HG03457 (cell line): ENCODE measurements at regions not wholly inside any gene's neighbourhood (a gene's known extent, or its start where the extent isn't known, plus 50 kb on each side); places are given as distances from the start of the nearest gene placed in this dataset.

Experiments
- ATAC-seq: cut with Tn5 transposase; IDR thresholded peaks from one replicate; pipeline ENCODE4 v1.9.1; 2021; ENCODE audit warnings: moderate number of reproducible peaks; ENCODE audit not compliant: unreplicated experiment

DNA sequence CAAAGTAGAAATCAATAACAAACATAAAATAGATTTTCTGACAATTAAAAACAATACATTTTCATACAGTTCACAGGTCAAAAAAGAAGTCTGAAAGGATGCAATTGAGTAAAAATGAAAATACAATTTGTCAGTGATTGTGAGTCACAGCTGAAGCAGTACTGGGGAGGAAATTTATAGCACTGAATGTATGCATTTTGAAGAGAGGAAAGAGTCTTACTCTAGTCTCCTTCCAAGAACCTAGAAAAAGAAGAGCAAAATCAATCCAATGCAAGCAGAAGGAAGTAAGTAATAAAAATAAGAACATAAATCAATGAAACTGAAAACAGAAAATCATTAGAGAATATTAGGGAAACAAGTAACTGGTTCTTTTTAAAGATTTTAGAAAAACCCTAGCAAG lies 507.2 kb upstream of the IGFBP3 start:
- ATAC-seq = no peak

DNA sequence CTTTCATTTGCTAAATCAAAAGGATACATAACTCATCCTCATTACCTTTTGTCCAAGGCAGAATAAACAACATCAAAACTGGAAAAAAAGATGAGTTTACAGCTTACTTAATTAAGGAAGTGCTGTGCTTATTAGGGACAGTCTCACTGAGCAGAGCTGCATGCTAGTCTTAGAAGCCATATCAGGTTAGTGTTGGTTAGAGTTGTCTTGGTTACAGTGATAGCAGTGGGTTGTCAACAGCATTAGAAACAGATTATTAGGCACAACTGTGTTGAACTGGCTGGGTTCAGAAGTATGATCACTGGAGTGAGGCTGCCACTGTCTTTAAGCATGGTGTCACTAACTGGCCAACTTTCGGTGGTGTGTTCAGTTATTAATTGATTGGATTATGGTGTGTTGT lies 503.9 kb upstream of the IGFBP3 start:
- no peak for ATAC-seq

DNA sequence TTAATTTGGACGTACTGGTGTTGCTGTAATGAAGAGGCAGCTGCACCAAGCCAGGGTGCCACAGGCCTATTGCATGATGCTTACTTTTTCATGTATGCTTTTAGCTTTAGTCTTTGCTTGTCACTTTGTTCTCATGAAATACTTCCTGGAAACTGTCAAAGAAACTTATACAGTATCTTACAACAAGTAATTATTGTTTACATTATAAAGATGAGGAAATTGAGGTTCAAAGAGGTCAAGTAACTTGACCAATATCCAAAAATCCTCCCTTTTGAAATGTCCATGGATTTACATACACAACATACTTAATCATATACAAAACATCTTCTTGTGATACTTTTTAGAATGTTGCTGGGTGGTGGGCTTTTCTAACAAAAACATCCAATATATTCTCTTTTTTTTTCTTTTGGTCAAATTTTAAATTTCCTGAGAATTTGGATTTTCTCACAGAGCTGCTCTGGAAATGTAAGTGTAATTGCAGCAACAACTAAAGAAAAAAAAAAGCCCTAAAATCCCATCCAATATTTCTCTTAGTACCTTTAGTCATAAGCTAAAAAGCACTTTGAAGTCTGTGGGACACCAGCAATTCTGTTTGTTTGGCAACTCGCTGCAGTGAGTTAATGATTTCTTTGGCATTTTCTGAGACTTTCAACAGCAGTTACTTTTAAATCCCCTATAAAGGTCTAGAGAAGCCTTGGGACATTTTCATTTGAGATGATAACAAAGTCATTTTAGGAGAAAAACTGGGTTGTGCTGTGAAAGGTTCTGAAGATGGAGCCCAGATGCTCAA lies 500.6 kb upstream of the IGFBP3 start:
- no peak for ATAC-seq

DNA sequence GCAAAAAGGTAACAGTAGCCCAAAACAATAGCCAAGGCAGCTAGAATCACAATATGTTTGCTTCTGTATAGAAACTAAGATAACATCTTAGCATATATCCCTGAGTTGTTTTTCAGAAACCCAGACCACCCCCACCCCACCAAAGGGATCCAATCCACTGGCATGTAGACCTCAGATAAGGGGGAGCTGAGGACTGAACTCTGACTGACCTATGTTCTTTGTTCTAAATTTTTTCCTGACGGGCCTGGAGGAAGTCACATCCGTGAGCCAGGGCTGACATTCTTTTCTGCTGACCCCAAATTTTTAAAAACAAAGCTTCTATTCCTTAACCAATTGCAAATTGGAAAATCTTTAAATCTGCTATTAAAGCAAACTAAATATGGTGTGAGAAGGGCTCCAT lies 493.9 kb upstream of the IGFBP3 start:
- no peak for ATAC-seq

DNA sequence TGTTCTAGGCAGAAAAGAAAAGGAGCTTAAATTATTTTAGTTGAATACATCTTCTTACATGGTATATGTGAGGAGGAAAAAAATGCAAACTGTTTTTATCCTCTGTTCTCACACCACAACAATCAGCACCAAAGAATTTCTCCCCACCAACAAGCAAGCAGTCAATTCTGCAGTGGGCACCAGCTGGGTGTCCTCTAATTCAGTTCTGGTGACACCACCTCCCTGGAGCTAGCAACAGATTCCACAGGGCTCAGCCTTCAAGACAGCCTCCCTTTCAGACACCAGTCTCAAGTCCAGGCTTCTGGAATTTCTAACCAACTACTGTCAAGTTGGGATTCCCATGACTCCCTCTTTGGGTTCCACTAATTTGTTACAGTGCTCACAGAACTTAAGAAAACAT lies 490.2 kb upstream of the IGFBP3 start:
- ATAC-seq = no peak

DNA sequence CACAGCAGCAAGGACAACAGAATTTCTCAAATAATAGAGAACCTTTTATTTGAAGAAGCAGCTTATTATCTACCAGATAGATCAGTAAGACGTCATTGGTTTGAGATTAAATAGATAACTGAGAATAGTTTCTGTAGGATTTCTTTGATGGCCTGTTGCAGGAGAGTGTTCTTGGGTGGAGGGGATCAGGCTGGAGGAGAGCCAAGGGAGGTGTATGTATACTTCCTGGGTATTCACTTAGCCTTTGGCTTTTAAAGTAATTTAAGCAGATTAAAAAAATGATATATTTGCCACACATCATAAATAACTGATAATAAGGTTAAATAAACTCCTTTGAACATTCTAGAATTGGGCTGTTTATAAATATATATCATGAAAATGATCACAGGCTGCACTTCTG lies 486.1 kb upstream of the IGFBP3 start:
- ATAC-seq = no peak

DNA sequence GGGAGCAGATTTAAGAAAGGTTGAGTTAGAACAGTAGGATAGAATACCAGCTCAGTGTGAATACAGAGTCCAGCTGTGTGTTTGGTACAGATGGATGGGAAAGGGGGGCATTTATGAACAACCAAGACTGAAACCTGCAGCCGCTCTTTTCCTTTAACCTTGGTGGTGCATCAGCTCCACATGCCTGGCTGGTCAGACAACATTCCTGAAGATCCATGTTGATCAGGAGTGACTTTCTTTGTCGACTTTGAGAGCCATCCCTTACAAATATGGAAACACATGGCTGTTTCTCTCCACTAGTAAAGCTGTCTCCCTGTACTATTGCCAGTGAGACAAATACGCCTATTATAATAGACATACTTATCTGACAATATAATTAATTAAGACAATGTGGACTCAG lies 476.5 kb upstream of the IGFBP3 start:
- no peak for ATAC-seq

DNA sequence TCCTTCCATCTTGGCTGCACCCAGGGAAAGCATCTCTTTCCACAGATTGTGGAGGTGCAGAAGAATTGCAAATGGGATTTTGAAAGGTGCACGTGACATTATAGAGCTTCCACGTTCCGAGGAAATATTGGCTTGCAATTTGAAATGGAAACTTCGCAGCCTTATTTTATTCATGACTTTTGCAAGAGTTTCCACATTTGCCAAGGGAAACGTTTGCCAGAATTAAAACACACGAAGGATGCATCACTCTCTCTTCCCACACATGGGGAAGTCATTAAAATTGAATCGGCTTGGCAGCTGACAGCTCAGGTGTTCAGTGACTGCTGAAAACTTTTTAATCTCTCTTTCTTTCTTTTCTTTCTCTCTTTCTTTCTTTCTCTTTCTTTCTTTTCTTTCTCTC lies 475.4 kb upstream of the IGFBP3 start:
- no peak for ATAC-seq

DNA sequence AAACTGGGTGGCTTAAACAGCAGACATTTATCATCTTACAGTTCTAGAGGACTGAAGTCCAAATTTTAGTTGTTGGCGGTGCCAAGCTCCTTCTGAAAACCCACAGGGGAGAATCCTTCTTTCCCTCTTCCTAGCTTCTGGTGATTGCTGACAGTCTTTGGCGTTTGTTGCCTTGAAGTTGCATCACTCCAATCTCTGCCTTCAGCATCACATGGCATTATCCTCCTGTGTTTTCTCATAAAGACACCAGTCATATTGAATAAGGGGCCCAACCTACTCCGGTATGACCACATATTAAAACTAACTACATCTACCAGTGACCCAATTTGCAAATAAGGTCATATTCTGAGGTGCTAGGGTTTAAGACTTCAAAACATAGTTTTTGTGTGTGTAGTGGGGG lies 472.1 kb upstream of the IGFBP3 start:
- ATAC-seq = no peak

DNA sequence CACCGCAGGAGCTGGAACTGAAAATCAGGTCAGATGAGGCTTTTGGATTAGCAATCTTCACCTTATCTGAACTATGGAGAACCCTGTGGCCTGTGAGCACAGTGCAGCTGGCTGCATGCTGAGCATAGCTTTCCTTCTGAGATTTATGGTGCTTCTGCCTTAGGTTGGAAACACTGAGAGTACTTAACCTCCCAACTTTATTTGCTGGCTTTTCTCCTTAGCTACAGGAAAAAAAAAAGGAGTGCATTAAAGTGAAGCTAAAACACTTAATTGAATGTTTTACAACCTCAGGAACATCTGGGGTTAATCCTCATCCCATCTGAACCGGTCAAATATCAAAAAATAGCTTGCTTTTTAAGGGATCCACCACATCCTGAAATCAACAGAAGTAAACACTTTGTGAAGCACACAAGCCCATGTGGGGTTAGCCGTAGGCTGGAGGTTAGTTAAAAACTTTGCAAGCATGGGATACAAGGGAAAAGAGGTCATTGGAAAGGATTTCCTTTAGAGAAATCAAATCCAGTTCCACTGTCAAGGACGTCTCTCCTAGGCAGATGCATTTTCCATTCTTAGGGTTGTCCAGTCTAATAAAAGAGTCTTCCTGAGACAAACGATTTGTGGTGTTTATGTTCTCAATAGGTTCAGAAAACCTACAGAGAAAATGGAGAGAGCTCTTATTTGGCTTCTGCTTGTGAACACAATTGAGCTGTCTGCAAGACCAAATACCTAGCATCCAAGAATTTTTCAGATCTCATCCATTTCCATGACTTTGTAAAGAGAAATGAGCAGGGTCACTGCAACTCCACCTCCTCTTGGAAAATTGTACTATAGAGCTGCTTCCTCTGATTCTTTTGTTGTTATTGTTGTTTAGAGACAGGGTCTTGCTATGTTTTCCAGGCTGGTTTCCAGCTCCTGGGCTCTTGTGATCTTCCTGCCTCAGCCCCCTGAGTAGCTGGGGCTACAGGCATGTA lies 470.4 kb upstream of the IGFBP3 start:
- ATAC-seq = no peak

DNA sequence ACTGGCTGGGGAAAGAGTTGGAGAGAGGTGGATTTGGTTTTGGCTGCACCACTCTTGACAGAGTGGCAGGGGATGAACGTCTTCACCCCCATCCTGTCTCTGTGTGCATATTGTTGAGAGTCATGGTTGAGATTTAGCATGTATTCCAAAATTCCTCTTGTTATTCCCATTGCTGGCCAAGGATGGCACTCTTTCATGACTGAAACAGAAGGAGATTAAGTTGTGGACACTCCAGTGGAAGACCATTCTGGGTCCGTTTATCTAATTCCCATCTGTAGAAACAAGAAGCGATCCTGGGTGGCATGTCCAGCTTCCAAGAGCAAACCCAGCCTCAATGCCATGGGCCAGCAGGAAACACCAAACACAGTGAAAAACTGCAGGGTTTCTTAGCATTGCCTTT lies 469.0 kb upstream of the IGFBP3 start:
- no peak for ATAC-seq

DNA sequence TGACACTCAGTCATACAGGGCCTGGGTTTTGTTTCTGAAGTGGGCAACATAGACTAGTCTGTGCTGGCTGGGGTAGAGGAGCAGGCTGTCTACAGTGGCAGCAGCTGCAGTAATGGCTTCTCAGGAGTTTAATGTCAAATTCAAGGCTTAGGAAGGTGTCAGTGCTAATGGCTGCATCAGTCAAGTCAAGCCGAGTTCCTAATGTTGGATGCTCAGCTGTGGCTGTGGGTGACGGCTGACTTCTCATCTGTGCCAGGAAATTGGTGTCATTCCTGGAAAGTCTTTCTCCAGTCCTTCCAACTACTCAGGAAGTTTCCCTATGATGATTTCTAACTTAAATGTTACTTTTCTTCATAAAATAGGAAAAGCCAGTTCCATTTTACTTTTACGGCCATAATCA lies 468.1 kb upstream of the IGFBP3 start:
- no peak for ATAC-seq

DNA sequence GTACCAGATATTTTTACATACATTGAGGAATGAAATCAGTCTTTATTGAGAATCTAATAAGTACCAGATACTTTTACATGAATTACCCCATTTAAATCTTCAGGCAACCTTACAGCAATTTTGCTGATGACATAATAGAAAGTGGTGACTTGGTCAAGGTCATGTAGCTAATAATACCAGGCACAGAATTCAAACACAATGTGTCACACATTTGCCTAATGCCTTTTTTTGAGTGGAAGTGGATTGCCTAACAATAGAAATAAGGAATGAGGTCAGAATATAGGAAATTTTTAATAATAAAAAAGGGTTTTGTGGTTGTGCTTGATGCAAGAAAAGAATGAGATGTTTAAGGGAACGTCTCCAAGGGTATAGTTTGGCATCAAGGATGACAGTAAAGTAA lies 466.6 kb upstream of the IGFBP3 start:
- no peak for ATAC-seq

DNA sequence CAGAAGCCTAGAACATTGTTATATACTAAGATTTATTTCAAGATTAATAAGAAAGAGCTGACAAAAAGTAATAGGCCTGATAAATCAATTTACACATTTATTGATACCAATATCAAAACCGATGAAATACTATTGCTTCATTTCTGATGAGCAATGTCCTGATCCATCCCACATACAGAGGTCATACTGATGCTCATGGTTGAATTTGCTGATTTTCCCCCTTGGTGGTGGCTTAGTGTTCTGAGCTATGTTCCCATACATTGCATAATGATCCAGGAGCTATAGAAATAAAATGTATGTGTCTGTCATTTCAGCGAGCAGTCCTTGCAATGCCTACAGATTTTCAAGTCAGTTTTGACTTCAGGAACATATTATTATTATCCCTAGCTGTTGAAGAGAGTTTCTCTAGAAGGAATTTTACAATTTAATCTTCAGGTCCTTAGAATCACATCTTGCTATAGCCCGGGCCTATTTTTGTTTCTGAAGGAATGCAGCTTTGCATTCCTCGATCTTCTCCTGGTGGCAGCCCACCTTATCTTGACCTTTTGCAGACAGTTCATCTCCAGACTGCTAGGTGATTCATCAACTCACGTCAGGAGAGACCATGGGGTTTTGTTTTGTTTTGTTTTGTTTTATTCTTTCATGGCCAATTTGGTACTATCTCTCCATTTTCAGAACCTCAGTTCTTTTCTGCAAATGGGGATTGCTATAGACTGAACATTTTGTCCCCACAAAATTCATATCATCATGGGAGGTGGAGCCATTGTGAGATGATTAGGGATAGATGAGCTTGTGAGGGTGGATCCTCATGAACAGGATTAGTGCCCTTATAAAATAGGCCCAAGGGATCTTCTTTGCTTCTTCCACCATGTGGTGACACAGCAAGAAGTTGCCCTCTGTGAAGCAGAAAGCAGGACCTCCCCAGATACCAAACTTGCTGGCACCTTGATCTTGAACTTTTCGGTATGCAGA lies 465.6 kb upstream of the IGFBP3 start:
- no peak for ATAC-seq

DNA sequence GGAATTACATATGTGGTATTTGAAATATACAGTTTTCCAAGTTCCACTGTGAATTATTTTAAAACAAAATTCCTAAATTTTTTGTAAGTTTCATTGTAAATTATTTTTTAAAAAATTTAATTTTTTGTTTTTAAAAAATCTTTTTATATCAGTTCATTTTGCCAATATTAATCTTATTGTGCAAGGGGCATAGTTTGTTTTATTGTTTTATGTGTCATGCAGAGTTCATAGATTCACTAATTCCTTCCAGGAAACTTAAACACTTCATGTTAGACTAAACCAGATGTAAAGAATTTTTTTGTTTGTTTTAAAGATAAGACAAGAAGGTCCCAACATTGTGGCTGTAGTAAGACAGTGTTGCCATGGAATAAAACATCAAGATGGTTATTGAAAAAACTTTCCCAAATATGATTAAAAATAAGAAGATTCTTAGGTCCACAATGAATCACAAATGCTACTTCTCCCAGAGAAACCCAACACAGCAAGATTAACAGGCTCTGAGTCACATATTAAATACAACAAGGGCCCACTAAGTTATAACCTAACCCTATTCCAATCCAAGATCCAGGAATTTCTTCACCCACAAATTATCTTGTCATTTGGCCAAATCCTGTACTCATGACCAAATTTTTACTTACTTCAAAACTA lies 464.7 kb upstream of the IGFBP3 start:
- no peak for ATAC-seq

DNA sequence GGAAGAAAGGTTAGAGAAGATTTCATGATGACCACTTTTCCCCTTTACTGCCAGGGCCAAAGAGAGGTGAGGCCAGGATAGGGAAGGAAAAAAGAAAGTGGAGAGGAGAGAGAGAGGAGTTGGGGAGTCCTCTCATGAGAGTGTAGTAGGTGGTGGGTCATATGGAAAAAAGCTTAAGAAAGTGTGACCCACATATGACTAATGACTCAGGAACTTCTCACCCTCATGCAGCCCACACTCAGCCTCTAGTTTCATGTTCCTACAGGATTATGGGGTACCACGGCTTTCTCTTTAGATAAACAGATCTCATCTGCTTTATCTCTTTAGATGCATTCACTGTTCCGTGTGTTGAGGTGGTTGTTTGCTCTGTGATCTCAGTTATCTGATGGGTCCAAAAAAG lies 462.5 kb upstream of the IGFBP3 start:
- no peak for ATAC-seq

DNA sequence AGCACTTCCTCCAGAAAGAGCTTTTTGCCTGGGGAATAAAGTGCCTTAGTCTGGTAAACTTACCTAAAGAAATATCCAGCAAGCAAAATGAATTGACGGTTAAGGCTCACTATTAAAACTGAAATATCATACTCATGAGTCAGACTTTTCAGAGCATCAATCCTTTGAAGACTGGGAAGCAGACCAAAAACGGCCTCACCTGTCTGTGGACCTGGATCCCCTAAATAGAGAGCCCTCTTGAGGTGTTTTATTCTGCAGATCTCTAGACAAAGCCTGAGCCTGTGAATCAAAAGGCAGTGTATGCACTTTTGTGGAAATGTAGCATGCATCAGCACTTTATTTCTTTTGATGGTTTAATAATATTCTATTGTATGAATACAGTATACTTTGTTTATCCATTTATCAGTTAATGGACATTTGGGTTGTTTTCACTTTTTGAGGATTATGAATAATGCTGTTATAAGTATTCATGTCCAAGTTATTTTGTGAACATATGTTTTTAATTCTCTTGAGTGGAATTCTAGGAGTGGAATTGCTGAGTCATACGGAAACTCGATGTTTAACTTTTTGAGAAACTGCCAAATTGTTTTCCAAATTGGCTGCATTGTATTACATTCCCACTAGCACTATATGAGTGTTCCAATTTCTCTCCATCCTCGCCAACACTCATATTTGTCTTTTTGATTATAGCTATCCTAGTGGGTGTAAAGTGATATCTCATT lies 449.0 kb upstream of the IGFBP3 start:
- ATAC-seq = no peak

DNA sequence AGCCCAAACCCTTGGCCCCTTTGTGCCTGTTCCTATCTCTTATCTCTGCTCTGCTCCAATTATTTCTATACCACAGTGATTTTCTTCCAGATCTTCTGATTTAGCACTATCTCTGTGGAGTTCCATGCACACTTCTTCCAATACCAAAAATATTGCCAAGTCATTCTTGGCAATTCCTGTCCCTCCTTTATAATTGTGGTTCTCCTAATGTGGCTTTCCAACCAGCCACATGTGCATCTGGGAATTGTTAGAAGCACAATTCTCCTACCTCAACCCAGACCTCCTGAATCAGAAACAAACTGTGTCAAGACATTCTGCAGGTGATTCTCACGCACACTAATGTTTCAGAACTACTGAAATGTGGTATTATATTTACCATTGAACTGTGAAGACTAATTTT lies 447.8 kb upstream of the IGFBP3 start:
- ATAC-seq = no peak

DNA sequence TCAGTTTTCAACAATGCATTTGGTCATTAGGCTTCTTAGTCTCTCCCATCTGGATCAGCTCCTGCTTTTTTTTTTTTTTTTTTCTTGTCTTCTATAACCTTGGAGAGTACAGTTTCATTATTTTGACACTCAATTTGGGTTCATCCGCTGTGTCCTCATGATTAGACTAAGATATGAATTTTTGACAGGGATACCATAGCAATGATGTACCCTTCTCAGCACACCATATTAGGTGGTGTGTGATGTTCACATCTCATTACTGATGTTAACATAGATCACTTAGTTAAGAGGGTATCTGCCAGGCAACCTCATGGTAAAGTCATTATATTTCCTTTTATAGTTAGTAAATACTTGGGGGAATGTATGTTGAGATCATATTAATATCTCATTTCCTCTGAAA lies 445.5 kb upstream of the IGFBP3 start:
- ATAC-seq = no peak

DNA sequence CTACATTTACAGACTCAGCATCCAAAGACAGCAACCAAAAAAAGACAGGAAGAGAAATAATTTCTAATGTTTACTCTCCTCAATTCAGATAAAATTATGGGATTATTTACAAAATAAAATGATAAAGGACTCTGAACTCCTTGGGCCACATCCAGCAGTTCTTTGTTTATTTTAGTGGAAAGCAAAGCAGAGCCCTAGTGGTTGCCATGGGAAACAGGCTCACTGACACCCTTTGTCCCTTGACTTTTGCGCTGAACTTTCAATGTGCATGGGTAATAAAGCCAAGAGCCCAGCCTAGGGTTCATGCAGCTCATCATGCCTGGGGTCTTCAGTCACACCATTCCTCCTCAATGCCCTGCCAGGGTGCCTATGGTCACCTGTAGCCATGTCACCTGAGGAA lies 442.6 kb upstream of the IGFBP3 start:
- ATAC-seq = no peak
